HG03354 (cell line): ENCODE measurements at regions not wholly inside any gene's neighbourhood (a gene's known extent, or its start where the extent isn't known, plus 50 kb on each side); places are given as distances from the start of the nearest gene placed in this dataset.
"Not testable (repeated sequence)": the region's sequence is repeated elsewhere in the genome, so short reads cannot be mapped to it uniquely, and the experiment has no call there.

ENCODE experiments used
- ATAC-seq: cut with Tn5 transposase; IDR thresholded peaks from one replicate; pipeline ENCODE4 v1.9.1; 2021; ENCODE audit warnings: mild to moderate bottlenecking; ENCODE audit not compliant: unreplicated experiment, poor library complexity, severe bottlenecking

GRCh38 chr16:18263046-18263445, 73.5 kb downstream of the NPIPA8 start:
- ATAC-seq: not testable (repeated sequence)

GRCh38 chr16:18261848-18262247, 74.7 kb downstream of the NPIPA8 start:
- ATAC-seq: not testable (repeated sequence)

- not testable (repeated sequence) for ATAC-seq
Measured at GRCh38 chr16:18259496-18260176, 76.9 kb downstream of the NPIPA8 start.

GRCh38 chr16:18252943-18253342, 83.6 kb downstream of the NPIPA8 start:
- ATAC-seq: not testable (repeated sequence)

- not testable (repeated sequence) for ATAC-seq
Measured at GRCh38 chr16:18230505-18230904, 106.0 kb downstream of the NPIPA8 start.

GRCh38 chr16:18222054-18223009, 114.2 kb downstream of the NPIPA8 start:
- ATAC-seq: not testable (repeated sequence)

- not testable (repeated sequence) for ATAC-seq
Measured at GRCh38 chr16:18217741-18218140, 118.8 kb downstream of the NPIPA8 start.

- ATAC-seq: not testable (repeated sequence)
Measured at GRCh38 chr16:18216814-18217213, 119.7 kb downstream of the NPIPA8 start.

GRCh38 chr16:18213810-18214209, 122.7 kb downstream of the NPIPA8 start:
- not testable (repeated sequence) for ATAC-seq

- not testable (repeated sequence) for ATAC-seq
Measured at GRCh38 chr16:18211505-18211904, 125.0 kb downstream of the NPIPA8 start.

- ATAC-seq: not testable (repeated sequence)
Measured at GRCh38 chr16:18204786-18205185, 131.8 kb downstream of the NPIPA8 start.

GRCh38 chr16:18204309-18204708, 132.2 kb downstream of the NPIPA8 start:
- ATAC-seq: not testable (repeated sequence)

- not testable (repeated sequence) for ATAC-seq
Measured at GRCh38 chr16:18201511-18201910, 135.0 kb downstream of the NPIPA8 start.

GRCh38 chr16:18192389-18192788, 144.1 kb downstream of the NPIPA8 start:
- not testable (repeated sequence) for ATAC-seq

- not testable (repeated sequence) for ATAC-seq
Measured at GRCh38 chr16:18190179-18190578, 146.4 kb downstream of the NPIPA8 start.

- not testable (repeated sequence) for ATAC-seq
Measured at GRCh38 chr16:18184755-18185154, 151.8 kb downstream of the NPIPA8 start.

- ATAC-seq: not testable (repeated sequence)
Measured at GRCh38 chr16:18181028-18181427, 155.5 kb downstream of the NPIPA8 start.

GRCh38 chr16:18173945-18174497, 162.5 kb downstream of the NPIPA8 start:
- not testable (repeated sequence) for ATAC-seq

- not testable (repeated sequence) for ATAC-seq
Measured at GRCh38 chr16:18162293-18162692, 174.2 kb downstream of the NPIPA8 start.

- ATAC-seq: not testable (repeated sequence)
Measured at GRCh38 chr16:18161224-18161623, 175.3 kb downstream of the NPIPA8 start.
